Activated CD8-positive, alpha-beta T cell treated with anti-CD3 and anti-CD28 coated beads, Interleukin-2, amount 10 ng/mL, durations not matched to agents 7 days and 5 days (primary cell): ENCODE measurements at regions not wholly inside any gene's neighbourhood (a gene's known extent, or its start where the extent isn't known, plus 50 kb on each side); places are given as distances from the start of the nearest gene placed in this dataset.

Source experiments
- ATAC-seq: fragments of 150-1000 bp; cut with Tn5 transposase; one replicate; pipeline ENCODE4 v1.10.0; 2021; ENCODE audit warnings: moderate library complexity
- CTCF ChIA-PET: fragments of 350-600 bp; sonication (Branson Sonifier 250); formaldehyde crosslinking; loops from one replicate; lab custom pipeline; 2021; ENCODE audit warnings: antibody characterized with exemption; lab: Charles Lee
- POLR2A ChIA-PET: fragments of 350-600 bp; sonication (Branson Sonifier 250); formaldehyde crosslinking; loops from one replicate; lab custom pipeline; 2021; ENCODE audit warnings: antibody characterized with exemption; lab: Charles Lee
- DNase-seq: peaks from one replicate; pipeline ENCODE4 v3.0.0-alpha.2; 2020
- H3K27ac Mint-ChIP-seq: one replicate; pipeline ENCODE4 v1.8.0; 2021; ENCODE audit warnings: mild to moderate bottlenecking, mixed read lengths
- H3K27me3 Mint-ChIP-seq: one replicate; pipeline ENCODE4 v1.8.0; 2021; ENCODE audit warnings: low read depth, mixed read lengths
- H3K36me3 Mint-ChIP-seq: one replicate; pipeline ENCODE4 v1.8.0; 2021; ENCODE audit warnings: low read depth, mixed read lengths
- H3K4me1 Mint-ChIP-seq: one replicate; pipeline ENCODE4 v1.8.0; 2021; ENCODE audit warnings: low read depth, mixed read lengths
- H3K4me3 Mint-ChIP-seq: one replicate; pipeline ENCODE4 v1.8.0; 2021; ENCODE audit warnings: mild to moderate bottlenecking, mixed read lengths
- H3K9me3 Mint-ChIP-seq: one replicate; pipeline ENCODE4 v1.8.0; 2022; ENCODE audit warnings: mixed read lengths; ENCODE audit not compliant: insufficient read depth

GRCh38 chr20:53880108-53880641 lies 190.2 kb downstream of the BCAS1 start:
- no peak for ATAC-seq
- POLR2A ChIA-PET = no interaction called here
- CTCF ChIA-PET = interaction anchor here (0.8 to 3.2 kb wide), 8 partner anchors 10 to 129 kb away, joined by 3 to 31 read pairs (median 4); no protein-coding TSS in a partner anchor

GRCh38 chr20:53879048-53879684 lies 191.2 kb downstream of the BCAS1 start:
- H3K36me3 Mint-ChIP-seq = peaks cover 15% of the 10 kb centered on the region
- ATAC-seq (no peak), DNase-seq (no peak)
- H3K9me3 Mint-ChIP-seq = peaks cover 6% of the 10 kb centered on the region
- H3K4me3 Mint-ChIP-seq = no peak overlapping the region
- H3K27me3 Mint-ChIP-seq = no peaks in the 10 kb centered on the region
- ChIA-PET CTCF (interaction anchor here (0.7 to 3.2 kb wide), 10 partner anchors 9 to 171 kb away, joined by 3 to 31 read pairs (median 3); no protein-coding TSS in a partner anchor), POLR2A (interaction anchor here (0.7 kb wide), 1 partner anchor 36 kb away, joined by 3 read pairs; no protein-coding TSS in a partner anchor)
- H3K27ac Mint-ChIP-seq = no peak overlapping the region
- H3K4me1 Mint-ChIP-seq = peaks cover 67% of the 10 kb centered on the region

More at GRCh38 chr20:53880108-53880641, 190.2 kb downstream of the BCAS1 start:
- H3K4me1 Mint-ChIP-seq = peaks cover 71% of the 10 kb centered on the region
- peaks cover 6% of the 10 kb centered on the region for H3K9me3 Mint-ChIP-seq
- peak overlapping the region; percentile 44 for H3K27ac Mint-ChIP-seq
- peaks cover 17% of the 10 kb centered on the region for H3K36me3 Mint-ChIP-seq
- DNase-seq = no peak
- H3K27me3 Mint-ChIP-seq = no peaks in the 10 kb centered on the region
- no peak overlapping the region for H3K4me3 Mint-ChIP-seq

GRCh38 chr20:53878262-53879047 lies 191.9 kb downstream of the BCAS1 start:
- ATAC-seq = no peak

GRCh38 chr20:53876956-53877355 lies 193.4 kb downstream of the BCAS1 start:
- no peaks in the 10 kb centered on the region for H3K27me3 Mint-ChIP-seq
- no peak for DNase-seq
- CTCF ChIA-PET = no interaction called here
- H3K4me3 Mint-ChIP-seq = no peak overlapping the region
- H3K4me1 Mint-ChIP-seq = peaks cover 70% of the 10 kb centered on the region
- H3K9me3 Mint-ChIP-seq = no peaks in the 10 kb centered on the region
- POLR2A ChIA-PET = no interaction called here
- H3K36me3 Mint-ChIP-seq = peaks cover 9% of the 10 kb centered on the region
- no peak overlapping the region for H3K27ac Mint-ChIP-seq
- ATAC-seq = no peak

More at GRCh38 chr20:53878262-53879047, 191.9 kb downstream of the BCAS1 start:
- H3K27me3 Mint-ChIP-seq = no peaks in the 10 kb centered on the region
- peaks cover 15% of the 10 kb centered on the region for H3K36me3 Mint-ChIP-seq
- H3K4me1 Mint-ChIP-seq = peaks cover 67% of the 10 kb centered on the region
- ChIA-PET POLR2A (interaction anchor here (0.7 kb wide), 1 partner anchor 37 kb away, joined by 3 read pairs; no protein-coding TSS in a partner anchor), CTCF (interaction anchor here (0.7 to 3.2 kb wide), 8 partner anchors 8 to 171 kb away, joined by 3 to 31 read pairs (median 3); no protein-coding TSS in a partner anchor)
- peaks cover 6% of the 10 kb centered on the region for H3K9me3 Mint-ChIP-seq
- no peak overlapping the region for H3K27ac Mint-ChIP-seq
- no peak overlapping the region for H3K4me3 Mint-ChIP-seq
- DNase-seq = no peak

DNA sequence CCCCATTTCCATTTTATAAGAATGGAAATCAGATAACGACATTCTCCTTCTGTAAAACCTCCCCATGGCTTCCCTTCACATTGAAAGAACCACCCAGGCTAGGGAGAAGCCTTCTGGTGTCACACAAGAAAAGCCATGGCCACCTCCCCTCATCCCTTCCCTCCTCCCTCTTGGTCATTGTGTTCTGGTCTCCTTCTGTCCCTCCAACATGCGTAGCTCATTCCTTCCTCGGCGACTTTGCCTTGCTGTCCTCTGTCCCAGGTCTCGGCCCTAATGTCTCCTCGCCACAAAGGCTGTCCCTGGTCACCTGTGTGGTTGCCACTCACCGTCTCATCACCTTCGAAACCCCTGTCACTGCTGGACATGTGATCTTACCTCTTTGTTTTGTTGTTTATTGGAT lies 193.9 kb downstream of the BCAS1 start:
- Mint-ChIP-seq H3K36me3 (peaks cover 9% of the 10 kb centered on the region), H3K4me1 (peaks cover 73% of the 10 kb centered on the region), H3K27ac (no peak overlapping the region), H3K9me3 (no peaks in the 10 kb centered on the region), H3K27me3 (no peaks in the 10 kb centered on the region), H3K4me3 (no peak overlapping the region)
- ATAC-seq (no peak), DNase-seq (no peak)
- CTCF ChIA-PET = no interaction called here
- POLR2A ChIA-PET = interaction anchor here (0.5 to 0.9 kb wide), 2 partner anchors 8 to 39 kb away, joined by 3 to 4 read pairs; no protein-coding TSS in a partner anchor

GRCh38 chr20:53875452-53875851 lies 194.9 kb downstream of the BCAS1 start:
- H3K4me1 Mint-ChIP-seq = peaks cover 72% of the 10 kb centered on the region
- POLR2A ChIA-PET = no interaction called here
- CTCF ChIA-PET = no interaction called here

GRCh38 chr20:53874706-53875105 lies 195.7 kb downstream of the BCAS1 start:
- H3K4me3 Mint-ChIP-seq = no peak overlapping the region
- H3K4me1 Mint-ChIP-seq = peaks cover 72% of the 10 kb centered on the region
- ATAC-seq (no peak), DNase-seq (no peak)
- H3K36me3 Mint-ChIP-seq = peaks cover 3% of the 10 kb centered on the region
- no peak overlapping the region for H3K27ac Mint-ChIP-seq
- POLR2A ChIA-PET = interaction anchor here (0.6 to 0.9 kb wide), 2 partner anchors 10 to 292 kb away, joined by 3 read pairs; no protein-coding TSS in a partner anchor
- H3K9me3 Mint-ChIP-seq = no peaks in the 10 kb centered on the region
- CTCF ChIA-PET = interaction anchor here (5.3 kb wide), 1 partner anchor 41 kb away, joined by 75 read pairs; no protein-coding TSS in a partner anchor
- H3K27me3 Mint-ChIP-seq = no peaks in the 10 kb centered on the region

More at GRCh38 chr20:53875452-53875851, 194.9 kb downstream of the BCAS1 start:
- no peak for ATAC-seq
- no peaks in the 10 kb centered on the region for H3K27me3 Mint-ChIP-seq
- H3K27ac Mint-ChIP-seq = peak overlapping the region; percentile 10
- no peak for DNase-seq
- peaks cover 8% of the 10 kb centered on the region for H3K36me3 Mint-ChIP-seq
- H3K9me3 Mint-ChIP-seq = no peaks in the 10 kb centered on the region
- H3K4me3 Mint-ChIP-seq = no peak overlapping the region

- H3K27me3 Mint-ChIP-seq = no peaks in the 10 kb centered on the region
- H3K9me3 Mint-ChIP-seq = no peaks in the 10 kb centered on the region
- peaks cover 3% of the 10 kb centered on the region for H3K36me3 Mint-ChIP-seq
- CTCF ChIA-PET = interaction anchor here (5.3 kb wide), 1 partner anchor 42 kb away, joined by 75 read pairs; no protein-coding TSS in a partner anchor
- POLR2A ChIA-PET = interaction anchor here (0.9 to 2.7 kb wide), 2 partner anchors 10 to 31 kb away, joined by 3 to 7 read pairs; no protein-coding TSS in a partner anchor
- H3K4me3 Mint-ChIP-seq = no peak overlapping the region
- H3K27ac Mint-ChIP-seq = no peak overlapping the region
- peaks cover 72% of the 10 kb centered on the region for H3K4me1 Mint-ChIP-seq
- DNase-seq = no peak
- ATAC-seq = no peak
These were observed 196.3 kb downstream of the BCAS1 start for GRCh38 chr20:53874104-53874503.

DNA sequence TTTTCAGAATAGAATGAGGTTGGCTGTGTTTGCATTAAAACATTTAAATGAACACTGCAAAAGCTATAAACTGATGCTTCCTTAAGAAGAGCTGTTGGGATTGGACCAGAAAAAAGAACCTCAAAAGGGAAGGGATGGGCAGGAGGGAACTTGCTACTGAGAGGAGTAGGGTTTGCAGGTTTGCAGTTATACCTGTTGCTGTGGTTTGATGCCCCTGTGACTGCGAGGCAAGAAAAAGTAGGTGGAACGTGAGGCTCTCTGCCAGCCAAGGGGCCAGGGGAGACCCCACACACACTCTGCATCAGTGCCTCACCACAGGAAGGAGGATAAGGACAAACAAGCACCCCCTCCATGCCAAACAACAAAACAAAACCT lies 197.2 kb downstream of the BCAS1 start:
- ChIA-PET CTCF (interaction anchor here (1.0 to 5.3 kb wide), 12 partner anchors 11 to 293 kb away, joined by 4 to 75 read pairs (median 12); no protein-coding TSS in a partner anchor), POLR2A (interaction anchor here (0.6 to 2.7 kb wide), 13 partner anchors 11 to 293 kb away, joined by 3 to 39 read pairs (median 6); no protein-coding TSS in a partner anchor)
- ATAC-seq = peak; percentile 11
- DNase-seq = no peak
- peak overlapping the region; percentile 81 for H3K4me3 Mint-ChIP-seq
- peak overlapping the region; percentile 98 for H3K27ac Mint-ChIP-seq
- no peaks in the 10 kb centered on the region for H3K27me3 Mint-ChIP-seq
- no peaks in the 10 kb centered on the region for H3K9me3 Mint-ChIP-seq
- H3K4me1 Mint-ChIP-seq = peaks cover 64% of the 10 kb centered on the region
- no peaks in the 10 kb centered on the region for H3K36me3 Mint-ChIP-seq

DNA sequence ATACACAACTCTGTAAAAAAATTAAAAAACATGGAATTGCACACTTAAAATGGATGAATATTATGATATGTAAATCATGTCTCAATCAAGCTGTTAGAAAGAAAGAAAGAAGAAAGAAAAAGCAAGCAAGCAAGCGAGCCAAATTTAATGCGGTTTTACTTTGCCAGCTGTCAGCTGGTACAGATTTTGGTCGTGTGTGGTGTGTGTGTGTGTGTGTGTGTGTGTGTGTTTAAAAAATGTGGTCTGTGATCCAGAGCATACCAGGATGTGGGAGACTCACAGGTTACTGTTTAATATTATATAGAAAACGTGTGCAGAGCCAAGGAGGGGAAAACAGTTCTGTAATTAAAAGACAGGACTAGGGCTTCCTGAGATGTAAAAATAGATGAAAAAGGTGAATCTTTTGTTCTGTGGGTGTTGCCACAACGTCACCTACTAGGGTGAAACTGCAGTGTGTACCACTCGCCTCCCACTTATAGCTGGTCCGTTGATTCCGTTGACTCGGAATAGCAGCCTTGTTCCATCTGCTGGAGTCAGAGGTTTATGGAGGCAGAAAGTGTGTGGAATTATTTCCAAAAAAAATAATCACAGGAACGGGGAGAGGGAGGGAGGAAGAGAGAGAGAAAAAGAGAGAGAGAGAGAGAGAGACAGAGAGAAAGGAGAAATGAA lies 197.7 kb downstream of the BCAS1 start:
- Mint-ChIP-seq H3K27ac (peak overlapping the region; percentile 98), H3K4me1 (peaks cover 65% of the 10 kb centered on the region), H3K27me3 (no peaks in the 10 kb centered on the region), H3K4me3 (peak overlapping the region; percentile 81), H3K36me3 (no peaks in the 10 kb centered on the region), H3K9me3 (no peaks in the 10 kb centered on the region)
- ATAC-seq = peak; percentile 55
- ChIA-PET POLR2A (interaction anchor here (0.6 to 2.7 kb wide), 26 partner anchors 9 to 294 kb away, joined by 3 to 39 read pairs (median 4); partner anchors contain the start of gene ZNF217), CTCF (interaction anchor here (0.6 to 5.3 kb wide), 29 partner anchors 9 to 302 kb away, joined by 3 to 75 read pairs (median 4); no protein-coding TSS in a partner anchor)
- peak; percentile 78 for DNase-seq
